Activated CD4-positive, CD25-positive, alpha-beta regulatory T cell treated with anti-CD3 and anti-CD28 coated beads, Interleukin-2, amount 50 U/mL, for 16 hours (primary cell): ENCODE measurements at regions not wholly inside any gene's neighbourhood (a gene's known extent, or its start where the extent isn't known, plus 50 kb on each side); places are given as distances from the start of the nearest gene placed in this dataset.

Experiments
- DNase-seq: peaks from one replicate; pipeline ENCODE4 v3.0.0-alpha.2; 2020; ENCODE audit warnings: low read depth, low spot score

DNA sequence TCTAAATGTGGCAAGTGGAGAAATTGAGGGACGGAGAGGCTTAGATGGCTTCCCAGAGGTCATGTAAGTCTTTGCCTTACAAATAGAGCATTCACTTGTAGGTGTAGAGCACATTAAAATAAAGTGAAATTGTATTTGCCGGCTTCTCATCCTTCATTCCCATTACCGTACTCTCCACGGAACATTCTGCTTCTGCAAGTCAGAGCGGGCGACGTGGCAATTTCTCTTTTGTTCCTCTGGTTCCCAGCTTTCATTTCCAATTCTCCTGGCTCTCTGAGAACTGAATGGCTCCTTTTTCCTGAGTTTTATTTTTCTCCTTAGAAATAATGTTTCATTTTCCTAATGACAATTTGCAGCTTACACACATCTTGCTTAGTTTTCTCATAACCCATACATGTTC, 51.3 kb upstream of the PFKP start:
- DNase-seq, result no peak

DNA sequence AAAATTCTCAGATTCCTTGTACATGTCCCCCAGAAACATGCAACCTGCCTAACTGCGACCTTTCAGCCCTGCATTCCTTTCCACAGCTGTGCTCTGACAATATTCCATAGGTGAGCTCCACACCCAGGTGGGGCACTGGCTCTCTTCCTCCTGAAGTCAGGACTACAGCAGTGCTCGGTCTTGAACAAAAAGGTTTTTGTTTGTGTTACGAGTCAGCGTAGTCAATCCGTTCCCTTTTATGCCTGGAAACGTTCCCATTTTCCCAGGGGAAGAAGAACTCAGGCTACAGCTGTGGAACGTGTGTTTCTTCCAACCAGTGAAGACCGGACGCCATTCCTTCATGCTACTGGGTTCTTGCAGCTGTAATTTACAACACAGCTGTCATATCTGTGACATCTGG, 52.4 kb upstream of the PFKP start:
- no peak for DNase-seq

DNA sequence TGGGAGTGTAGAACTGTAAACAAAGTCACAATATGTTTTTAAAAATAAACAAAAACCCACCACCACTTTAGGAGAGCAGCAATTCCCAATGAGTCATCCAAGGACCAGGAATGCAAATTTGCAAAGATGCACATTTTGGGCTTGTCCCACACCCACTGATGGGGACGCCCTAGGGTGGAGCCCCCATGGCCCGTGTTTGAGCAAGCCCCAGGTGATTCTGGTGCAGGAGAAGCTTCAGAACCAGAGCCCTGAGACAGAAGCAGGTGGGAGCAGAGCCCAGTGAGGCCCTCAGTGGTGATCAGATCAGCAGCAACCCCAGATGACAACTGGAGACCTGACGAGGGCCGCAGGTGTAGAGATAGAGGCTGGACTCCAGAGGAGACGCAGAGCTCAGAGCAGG, 55.1 kb upstream of the PFKP start:
- no peak for DNase-seq

DNA sequence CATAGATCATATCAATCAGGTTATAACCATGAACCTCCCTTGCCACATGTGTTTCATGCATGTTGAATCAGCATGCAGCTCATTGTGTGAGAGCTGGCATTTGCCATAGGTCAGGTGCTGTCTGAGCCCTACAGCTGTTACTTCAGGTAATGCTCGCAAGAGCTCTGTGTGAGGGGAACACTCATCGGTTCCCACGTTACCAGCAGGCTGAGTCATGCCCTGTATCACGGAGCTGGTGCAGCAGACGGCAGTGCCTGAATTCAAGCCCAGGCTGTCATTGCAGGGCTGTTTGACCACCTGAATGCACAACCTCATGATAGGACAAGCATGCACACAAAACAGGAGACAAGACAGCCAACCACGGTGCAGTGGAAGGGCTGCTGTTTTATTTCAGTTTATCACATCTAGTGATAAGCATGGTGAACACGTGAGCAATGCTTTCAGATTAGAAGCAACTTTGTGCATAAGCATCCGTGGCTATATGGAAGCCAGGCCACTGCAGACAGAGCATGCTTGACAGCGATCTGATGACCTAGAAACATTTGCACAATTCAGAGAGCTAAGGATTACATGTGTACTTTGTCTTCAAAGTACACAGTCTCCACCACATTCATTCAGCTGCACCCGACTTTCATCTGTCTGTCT, 56.4 kb upstream of the PFKP start:
- no peak for DNase-seq

DNA sequence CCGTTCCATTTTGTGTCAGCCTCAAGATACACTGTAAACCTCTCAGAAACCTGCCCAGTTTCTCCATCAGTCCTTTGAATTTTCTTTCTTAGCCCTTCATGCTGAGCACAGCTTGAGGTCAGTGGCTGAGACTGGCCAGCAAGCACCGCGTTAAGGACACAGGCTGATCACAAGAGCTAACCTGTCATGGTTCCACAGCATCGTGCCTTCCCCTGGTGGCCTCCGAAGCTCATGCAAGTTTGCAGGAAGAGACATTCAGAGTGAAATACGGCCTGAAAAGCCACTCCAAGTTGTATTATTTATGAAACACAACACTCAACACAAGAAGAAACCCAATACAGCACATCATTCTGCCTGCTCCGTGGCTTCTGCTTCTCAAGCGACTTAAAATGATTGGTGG, 57.0 kb upstream of the PFKP start:
- DNase-seq, result no peak

DNA sequence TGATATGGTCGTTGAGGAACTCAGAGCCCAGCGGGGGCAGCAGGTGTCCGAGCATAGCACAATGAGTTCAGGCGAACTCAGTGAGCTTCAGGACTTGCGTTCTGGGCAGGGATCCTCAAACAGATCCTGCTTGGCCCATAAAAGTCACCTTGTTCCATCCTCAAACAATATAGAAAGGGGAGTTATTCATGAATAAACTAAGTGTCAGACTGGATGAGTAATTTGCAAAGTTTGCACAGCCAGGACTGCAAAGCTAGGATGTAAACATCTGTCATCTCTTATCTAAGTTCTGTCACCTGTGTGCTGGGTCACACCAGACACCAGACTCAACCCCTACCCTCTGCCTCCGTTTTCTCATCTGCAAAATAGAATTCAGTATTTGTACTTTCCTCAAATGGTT, 58.0 kb upstream of the PFKP start:
- no peak for DNase-seq

DNA sequence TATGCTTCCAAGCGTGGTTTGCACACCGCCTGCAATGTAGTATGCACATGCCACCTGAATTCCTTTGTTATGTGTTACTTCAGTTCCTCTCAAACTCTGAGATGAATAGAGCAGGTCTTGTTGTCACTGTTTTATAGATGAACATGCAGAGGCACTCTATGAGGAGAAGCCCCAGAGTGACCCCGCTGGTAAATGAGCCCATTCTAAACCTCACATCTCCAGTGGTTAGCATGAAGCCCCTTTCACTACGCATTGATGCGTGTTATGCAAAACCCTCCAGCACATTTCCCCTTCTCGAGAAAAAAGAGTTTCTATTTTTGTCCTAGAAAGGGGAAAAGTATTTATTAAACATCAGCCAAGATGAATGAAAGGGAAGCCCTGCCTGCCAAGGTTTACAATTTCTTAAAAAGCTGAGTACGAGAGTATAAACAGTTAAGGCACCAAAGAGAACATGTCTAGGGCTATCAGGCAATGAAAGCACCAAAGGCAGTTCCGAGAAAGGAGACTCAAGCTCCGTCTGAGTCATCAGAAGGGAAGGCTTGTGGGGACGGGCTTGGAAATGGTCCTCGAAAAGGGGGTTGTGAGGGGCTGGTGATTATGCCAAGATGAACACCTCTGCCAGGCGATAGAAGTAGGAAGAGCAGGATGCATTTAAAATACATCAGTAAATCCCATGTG, 58.7 kb upstream of the PFKP start:
- DNase-seq, result no peak

DNA sequence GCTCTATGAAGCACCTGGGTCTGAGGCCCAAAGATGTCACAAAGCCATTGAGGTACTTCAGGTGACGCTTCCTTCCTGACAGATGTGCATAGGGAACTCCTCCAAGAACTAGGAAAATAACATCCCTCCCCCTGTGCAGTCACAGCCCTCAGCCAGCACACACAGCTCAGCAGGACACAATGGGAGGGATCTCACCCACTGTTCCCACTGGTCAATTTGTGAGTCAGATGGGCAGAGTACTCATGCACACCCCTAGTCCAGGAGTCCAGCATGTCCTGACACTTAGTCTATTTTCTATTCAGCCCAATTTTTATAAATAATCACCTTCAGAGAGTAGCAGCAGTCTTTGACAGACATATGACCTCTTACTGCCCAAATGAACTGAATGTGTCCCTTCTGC, 60.7 kb upstream of the PFKP start:
- no peak for DNase-seq

DNA sequence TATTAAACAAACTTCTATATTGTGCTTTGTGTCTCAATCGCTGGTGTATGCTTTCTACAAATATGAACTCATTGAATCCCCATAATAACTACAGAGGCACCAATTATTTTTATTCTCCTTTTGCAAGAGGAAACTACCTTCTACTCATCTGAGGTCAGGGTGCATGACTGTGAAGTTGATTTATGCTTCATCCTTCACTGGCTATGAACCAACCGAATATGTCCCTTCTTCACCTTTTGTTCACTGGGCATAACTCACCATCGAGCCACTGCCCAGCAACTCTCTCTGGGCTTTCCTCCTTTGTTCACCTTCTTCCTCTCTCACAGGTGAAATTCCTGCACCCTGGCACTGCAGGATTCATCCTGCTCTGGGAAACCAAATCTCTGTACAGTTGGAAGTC, 61.3 kb upstream of the PFKP start:
- no peak for DNase-seq

DNA sequence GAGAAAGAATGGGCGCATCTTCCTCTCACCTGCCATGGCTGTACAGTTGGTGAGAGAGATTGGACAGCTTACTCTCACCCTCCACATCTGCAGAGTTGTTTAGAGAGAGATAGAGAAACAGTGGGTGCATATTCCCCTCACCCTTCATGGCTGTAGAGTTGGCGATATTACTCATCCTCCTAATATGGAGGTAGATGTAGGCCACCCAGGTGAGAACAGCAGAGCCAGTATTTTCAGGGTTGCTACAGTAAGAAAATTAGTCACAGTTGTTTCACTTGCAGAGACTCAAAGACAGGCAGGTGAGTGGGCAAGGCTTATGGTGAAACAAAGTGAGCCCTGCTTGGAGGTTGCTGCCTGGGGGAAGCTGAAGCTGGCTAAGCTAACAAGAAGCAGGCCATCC, 65.0 kb upstream of the PFKP start:
- no peak for DNase-seq

DNA sequence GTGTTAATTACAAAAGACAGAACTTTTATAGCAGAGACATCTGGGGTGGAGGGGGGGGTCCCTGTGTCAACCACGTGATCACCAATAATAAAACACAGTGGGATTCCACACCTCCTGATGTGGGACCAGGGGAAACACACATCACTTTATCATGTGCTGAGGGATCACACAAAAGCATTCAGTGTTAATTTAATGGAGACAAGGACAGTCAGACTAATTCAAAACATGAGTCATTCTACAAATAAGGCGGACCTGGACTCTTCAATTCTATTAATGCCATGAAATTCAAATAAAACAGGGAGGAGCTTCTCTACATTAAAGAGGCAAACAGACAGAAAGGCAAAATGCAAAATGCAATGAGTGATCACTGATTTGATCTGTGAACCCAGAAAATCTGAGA, 67.3 kb upstream of the PFKP start:
- DNase-seq, result no peak

DNA sequence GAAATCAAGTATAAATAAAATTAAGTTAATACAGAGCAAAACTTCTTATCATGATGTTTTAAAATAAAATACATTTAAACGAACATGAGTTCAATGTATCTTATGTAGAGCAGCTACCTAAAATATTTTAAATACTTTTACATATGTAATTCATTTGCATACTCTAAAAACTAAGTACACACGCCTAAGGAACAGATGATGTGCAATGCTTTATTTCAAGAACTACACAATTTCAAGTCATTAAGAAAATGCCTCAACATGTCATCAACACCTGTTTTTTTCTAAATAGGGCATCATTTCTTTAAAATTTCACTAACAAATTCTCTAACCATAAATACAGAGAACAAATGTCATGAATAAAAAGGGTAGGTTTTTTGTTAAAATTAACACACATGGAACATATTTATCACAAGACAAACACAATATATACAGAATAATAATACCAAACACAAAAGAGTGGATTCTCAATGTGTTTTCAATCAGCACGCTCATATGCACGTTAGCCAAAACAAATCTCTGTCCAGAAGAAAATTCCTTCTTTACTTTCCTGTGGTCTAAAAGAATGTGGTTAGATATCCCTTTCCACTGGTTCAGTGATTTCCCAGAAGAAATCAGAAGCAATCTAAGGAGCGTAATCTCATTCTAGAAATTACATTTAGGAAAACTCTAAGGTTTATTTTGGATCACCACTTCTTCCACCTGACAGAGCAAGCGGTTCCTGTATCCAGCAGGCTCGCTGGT, 73.0 kb upstream of the PFKP start:
- no peak for DNase-seq

DNA sequence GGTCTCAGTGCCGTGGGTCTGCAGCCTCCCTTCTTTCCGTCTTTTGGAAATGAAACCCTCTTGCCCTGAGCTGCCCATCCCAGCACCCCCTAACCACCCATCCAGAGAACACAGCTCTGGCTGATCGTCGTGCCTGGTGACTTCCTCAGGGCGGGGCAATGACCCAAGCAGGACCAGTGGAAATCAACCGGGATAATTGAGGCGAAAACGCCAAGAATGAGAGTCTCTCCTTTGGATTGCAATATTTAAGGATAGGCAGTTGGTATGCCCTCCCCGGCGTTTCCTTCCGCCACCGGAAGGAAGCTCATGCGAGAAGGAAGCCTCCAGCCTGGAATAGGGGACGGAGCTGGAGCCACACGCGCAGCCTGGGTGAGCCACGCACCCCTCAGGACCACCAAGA, 73.7 kb upstream of the PFKP start:
- no peak for DNase-seq

DNA sequence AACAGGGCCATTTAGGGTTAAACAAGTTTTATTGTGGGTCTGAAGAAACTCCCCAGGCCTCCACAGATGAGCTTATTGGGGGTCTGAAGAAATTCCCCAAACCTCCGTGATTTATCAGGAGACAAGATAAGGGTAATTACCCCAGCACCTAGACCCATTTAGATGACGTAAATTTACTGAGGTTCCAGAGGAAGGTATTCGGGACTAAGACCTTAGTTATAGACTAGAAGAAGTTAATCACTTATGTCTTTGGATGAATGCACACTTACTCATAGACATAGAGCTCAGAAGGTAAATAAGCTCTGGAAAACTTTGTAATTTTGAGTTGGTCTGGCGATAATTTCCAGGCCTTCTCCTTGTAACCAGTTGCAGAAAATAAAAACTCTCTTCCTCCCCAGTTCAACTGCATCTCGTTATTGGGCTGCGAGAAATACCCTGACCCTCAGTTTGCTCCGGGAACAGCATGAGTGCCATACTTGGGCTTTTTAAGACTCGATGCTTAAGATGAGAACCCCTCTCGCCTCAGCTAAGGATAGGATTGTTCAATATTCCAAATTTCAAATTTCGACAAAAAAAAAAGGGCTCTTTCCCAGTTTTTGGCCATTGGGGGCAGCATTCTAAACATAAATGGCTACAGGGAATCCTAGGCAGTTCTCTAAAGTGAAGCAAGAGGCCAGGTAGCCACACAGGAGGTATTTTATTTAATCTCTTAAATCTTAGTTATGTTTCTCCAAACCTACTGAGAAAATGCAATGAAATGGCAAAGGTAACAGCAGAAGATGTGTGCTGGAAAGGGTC, 74.7 kb upstream of the PFKP start:
- DNase-seq, result no peak

DNA sequence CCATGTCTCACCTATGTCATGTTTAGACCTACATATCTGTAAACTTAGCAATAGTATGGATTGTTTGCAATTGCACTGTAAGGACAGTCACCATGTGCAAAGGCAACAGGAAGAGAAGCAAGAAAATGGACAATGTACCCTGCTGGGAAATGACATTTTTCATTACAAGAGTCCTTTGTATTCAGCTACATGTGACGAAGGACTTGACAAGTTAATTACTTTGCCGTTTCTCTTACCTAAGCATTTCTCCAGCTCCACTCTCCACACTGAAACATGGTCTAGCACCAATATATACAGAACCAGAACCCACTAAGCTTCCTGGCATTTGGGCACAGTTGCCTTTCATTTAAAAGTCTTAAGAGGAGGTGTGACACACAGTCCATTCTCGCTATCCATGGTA, 76.6 kb upstream of the PFKP start:
- no peak for DNase-seq

DNA sequence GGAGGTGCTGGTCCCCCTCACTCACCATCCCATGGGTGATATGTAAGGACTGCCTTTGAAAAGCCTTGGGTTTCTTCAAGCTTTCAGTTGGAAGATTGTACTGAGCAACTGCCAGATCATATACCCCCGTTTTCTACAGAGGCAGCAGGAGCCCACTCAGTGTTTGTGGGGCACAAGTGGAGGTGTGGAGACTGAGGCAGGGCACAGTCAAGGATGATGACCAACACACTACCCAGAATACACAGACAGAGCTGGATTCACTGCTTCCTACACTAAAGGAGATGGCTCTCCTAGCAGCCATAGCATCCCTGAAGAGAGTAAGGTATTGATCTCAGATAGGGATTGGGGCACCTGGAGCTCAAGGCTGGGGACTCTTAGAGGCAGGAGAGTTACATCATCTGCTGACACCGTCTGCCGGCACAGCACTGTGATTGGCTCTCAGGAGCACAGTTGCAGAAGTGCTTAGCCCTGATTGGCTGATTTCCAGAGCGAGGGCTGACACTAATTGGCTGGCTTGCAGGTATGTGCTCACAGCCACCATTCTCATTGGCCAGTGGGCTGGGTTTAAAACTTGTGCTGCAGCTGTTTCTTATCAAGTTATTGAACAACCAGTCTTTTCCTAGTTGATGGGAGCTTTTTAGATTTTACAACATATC, 77.9 kb upstream of the PFKP start:
- no peak for DNase-seq

DNA sequence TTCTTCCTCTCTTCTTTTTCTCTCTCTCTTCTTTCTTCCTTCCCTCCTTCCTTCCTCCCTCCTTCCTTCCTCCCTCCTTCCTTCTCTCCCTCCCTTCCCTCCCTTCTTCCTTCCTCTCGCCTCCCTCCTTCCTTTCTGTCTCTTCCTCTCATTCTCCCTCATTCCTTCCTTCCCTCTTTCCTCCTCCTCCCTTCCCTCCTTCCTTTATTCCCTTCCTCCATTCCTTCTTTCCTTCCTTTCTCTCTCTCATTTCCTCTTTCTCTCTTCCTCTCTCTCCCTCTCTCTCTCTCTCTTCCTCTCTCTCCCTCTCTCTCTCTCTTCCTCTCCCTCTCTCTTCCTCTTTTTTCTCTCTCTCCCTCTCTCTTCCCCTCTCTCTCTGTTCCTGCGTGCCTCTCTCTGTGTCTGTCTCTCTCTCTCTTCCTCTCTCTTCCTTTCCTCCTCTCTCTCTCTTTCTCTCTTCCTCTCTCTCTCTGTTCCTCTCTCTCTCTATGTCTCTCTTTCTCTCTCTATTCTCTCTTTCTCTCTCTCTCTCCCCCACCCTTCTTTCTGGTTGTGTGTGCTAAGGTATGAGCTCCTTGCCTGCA, 80.1 kb upstream of the PFKP start:
- DNase-seq, result no peak

DNA sequence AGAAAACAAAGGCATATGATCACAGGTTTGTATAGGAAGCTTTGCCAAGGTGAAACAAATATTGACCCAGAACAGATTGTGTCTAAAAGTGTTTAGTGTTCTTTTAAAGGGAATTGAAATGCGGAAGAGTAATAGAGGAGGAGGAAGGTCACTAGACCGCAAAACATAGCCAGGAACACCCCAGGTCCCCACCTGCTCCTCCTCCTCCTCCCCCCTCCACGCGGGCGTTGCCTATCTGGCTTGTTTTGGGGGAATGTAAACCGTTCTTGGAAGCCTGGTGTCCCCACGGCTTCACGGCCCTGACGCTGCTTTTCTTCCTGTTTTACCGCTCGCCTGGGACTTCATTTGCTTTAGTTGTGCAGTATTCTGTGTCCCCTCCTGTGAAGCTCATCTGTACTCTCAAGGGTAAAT, 81.0 kb upstream of the PFKP start:
- no peak for DNase-seq

DNA sequence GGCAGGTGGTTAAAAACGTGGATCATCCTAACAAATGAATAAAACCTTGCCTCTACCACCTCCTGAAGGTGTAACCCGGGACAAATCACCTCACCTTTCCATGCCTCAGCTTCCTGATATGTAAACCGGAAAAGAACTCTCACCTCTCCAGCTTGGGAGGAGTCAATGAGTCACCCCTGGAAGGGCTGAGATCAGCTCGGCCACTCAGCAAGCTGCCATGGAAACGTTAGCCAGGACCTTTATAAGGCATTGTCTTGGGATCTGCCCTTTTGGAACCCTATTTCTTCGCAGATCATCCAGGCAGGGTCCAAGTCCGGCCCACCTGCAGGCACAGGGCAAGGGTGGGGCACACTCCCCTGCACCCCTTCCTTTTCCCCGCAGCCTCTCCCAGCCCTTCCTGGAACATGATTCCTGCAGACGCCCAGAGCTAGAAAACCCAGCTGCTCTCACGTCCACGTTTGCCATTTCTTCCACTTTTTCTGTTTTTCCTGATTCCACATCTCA, 81.6 kb upstream of the PFKP start:
- no peak for DNase-seq

DNA sequence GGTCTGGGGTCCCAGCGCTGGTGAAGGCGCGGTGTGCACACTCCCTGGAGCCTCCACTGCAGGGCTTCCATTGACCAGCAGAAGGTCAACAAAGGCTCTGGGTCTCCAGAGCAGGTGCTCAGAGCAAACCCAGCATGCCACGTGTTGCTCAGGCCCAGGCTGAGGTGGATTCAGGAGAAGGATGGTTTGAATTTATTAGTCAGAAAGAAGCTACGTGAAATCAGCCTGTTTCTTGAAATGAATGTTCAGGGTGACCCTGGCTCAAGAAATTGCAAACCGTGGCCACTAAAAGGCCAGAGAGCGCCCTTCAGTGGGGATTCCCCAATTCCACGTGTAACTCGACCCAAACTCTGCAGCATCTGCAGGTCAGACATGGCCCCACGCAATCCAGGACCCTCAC, 82.7 kb upstream of the PFKP start:
- DNase-seq, result no peak

DNA sequence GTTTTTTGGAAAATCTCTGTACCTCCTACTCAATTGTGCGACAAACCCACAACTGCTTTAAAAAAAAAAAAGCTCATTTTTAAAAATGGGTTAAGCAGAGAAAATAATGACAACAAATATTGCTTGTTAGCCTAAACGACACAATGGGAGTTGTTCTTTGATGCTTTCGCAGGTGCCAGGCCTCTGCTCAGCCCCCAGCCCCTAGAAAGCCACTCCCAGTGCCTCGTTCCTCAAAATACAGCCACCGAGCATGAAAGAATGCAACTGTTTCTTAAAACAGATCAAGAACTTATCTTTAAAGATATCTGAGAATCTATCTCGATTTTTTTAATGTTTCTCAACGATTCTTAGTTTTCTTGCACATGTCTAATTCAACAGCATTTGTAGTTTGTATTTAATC, 85.2 kb upstream of the PFKP start:
- DNase-seq, result no peak
